Neural cell (in vitro differentiated cells): ENCODE measurements at regions not wholly inside any gene's neighbourhood (a gene's known extent, or its start where the extent isn't known, plus 50 kb on each side); places are given as distances from the start of the nearest gene placed in this dataset.

Source experiments
- H2AFZ ChIP-seq: fragments of 200-600, 300-800 bp; sonication (generic), shearing (Covaris generic); 2 replicates; pipeline ENCODE4 v1.6.0; 2014; ENCODE audit warnings: low read depth, mild to moderate bottlenecking, antibody characterized with exemption, low read length, moderate library complexity
- H3F3A ChIP-seq: fragments of 200-600 bp; shearing (Covaris generic); 2 replicates; pipeline ENCODE4 v1.6.1; 2016; ENCODE audit warnings: mild to moderate bottlenecking, moderate library complexity, mixed read lengths, antibody characterized with exemption, low read length; ENCODE audit not compliant: insufficient read depth, poor library complexity, severe bottlenecking
- H3K27ac ChIP-seq: fragments of 200-600, 300-800 bp; sonication (generic), shearing (Covaris generic); 2 replicates; pipeline ENCODE4 v1.5.1; 2014; ENCODE audit warnings: mild to moderate bottlenecking, low read length, moderate library complexity
- H3K27me3 ChIP-seq: fragments of 300-800, 200-600 bp; sonication (generic), shearing (Covaris generic); 2 replicates; pipeline ENCODE4 v1.6.0; 2014; ENCODE audit warnings: mild to moderate bottlenecking, low read depth, low read length, moderate library complexity; ENCODE audit not compliant: insufficient read depth
- H3K36me3 ChIP-seq: fragments of 300-800, 200-600 bp; sonication (generic), shearing (Covaris generic); 2 replicates; pipeline ENCODE4 v1.5.1; 2014; ENCODE audit warnings: mild to moderate bottlenecking, antibody characterized with exemption, low read length, moderate library complexity; ENCODE audit not compliant: insufficient read depth
- H3K4me2 ChIP-seq: fragments of 300-800, 200-600 bp; sonication (generic), shearing (Covaris generic); 2 replicates; pipeline ENCODE4 v1.6.0; 2014; ENCODE audit warnings: mild to moderate bottlenecking, low read length
- H3K4me3 ChIP-seq: fragments of 300-800, 200-600 bp; sonication (generic), shearing (Covaris generic); 2 replicates; pipeline ENCODE4 v1.5.1; 2014; ENCODE audit warnings: mild to moderate bottlenecking, low read length, moderate library complexity
- H3K79me2 ChIP-seq: fragments of 200-600 bp; shearing (Covaris generic); replicated peaks from 2 replicates; pipeline ENCODE4 v1.6.0; 2014; ENCODE audit warnings: mild to moderate bottlenecking, low read length, moderate library complexity; ENCODE audit not compliant: insufficient read depth
- H3K9ac ChIP-seq: fragments of 300-800, 200-600 bp; sonication (generic), shearing (Covaris generic); 2 replicates; pipeline ENCODE4 v1.6.1; 2016; ENCODE audit warnings: mild to moderate bottlenecking, low read length, mixed read lengths
- H3K9me2 ChIP-seq: fragments of 200-600 bp; shearing (Covaris generic); 2 replicates; pipeline ENCODE4 v1.6.1; 2016; ENCODE audit warnings: mild to moderate bottlenecking, low read length, mixed read lengths; ENCODE audit not compliant: insufficient read depth
- H3K9me3 ChIP-seq: fragments of 200-600, 300-800 bp; sonication (generic), shearing (Covaris generic); 2 replicates; pipeline ENCODE4 v1.6.1; 2016; ENCODE audit warnings: mild to moderate bottlenecking, mixed run types, low read length, moderate library complexity, mixed read lengths
- H4K20me1 ChIP-seq: fragments of 200-600 bp; shearing (Covaris generic); 2 replicates; pipeline ENCODE4 v1.6.1; 2016; ENCODE audit warnings: mild to moderate bottlenecking, mixed run types; ENCODE audit not compliant: insufficient read depth
- EP300 ChIP-seq: fragments of 450-650 bp; conservative IDR thresholded peaks from 2 replicates; pipeline ENCODE4 v1.6.1; 2014; ENCODE audit warnings: antibody characterized with exemption, mild to moderate bottlenecking, moderate library complexity; ENCODE audit not compliant: poor library complexity, severe bottlenecking
- EZH2 ChIP-seq: fragments of 200-600, 300-800 bp; shearing (Covaris generic), sonication (generic); IDR thresholded peaks from 2 replicates; pipeline ENCODE4 v1.6.1; 2014; ENCODE audit warnings: antibody characterized with exemption, low read length, borderline replicate concordance, mild to moderate bottlenecking; ENCODE audit not compliant: insufficient read depth, poor library complexity, severe bottlenecking
- MXI1 ChIP-seq: fragments of 450-650 bp; conservative IDR thresholded peaks from 2 replicates; pipeline ENCODE4 v1.6.1; 2014; ENCODE audit warnings: antibody characterized with exemption, mild to moderate bottlenecking; ENCODE audit not compliant: poor library complexity, severe bottlenecking
- POLR2AphosphoS5 ChIP-seq: IDR thresholded peaks from 2 replicates; pipeline ENCODE4 v1.6.1; 2012
- RAD21 ChIP-seq: fragments of 450-650 bp; conservative IDR thresholded peaks from 2 replicates; pipeline ENCODE4 v1.6.1; 2014; ENCODE audit warnings: antibody characterized with exemption, mild to moderate bottlenecking, moderate library complexity
- REST ChIP-seq: IDR thresholded peaks from 2 replicates; pipeline ENCODE4 v1.6.1; 2012; ENCODE audit warnings: borderline replicate concordance
- SMC3 ChIP-seq: fragments of 450-650 bp; conservative IDR thresholded peaks from 2 replicates; pipeline ENCODE4 v1.6.1; 2014; ENCODE audit warnings: antibody characterized with exemption, mild to moderate bottlenecking, moderate library complexity; ENCODE audit not compliant: poor library complexity
- TAF1 ChIP-seq: IDR thresholded peaks from 2 replicates; pipeline ENCODE4 v1.6.1; 2012; ENCODE audit warnings: low read depth
- TF ChIP-seq, protein P1 (sequence below): fragments of 450-650 bp; IDR thresholded peaks from 2 replicates; pipeline ENCODE4 v1.5.1; 2014; ENCODE audit warnings: antibody characterized with exemption, mild to moderate bottlenecking, moderate library complexity; ENCODE audit not compliant: poor library complexity, severe bottlenecking

- Histone ChIP-seq H3K4me2 (no peak overlapping the region), H3F3A (no peaks in the 10 kb centered on the region), H4K20me1 (no peaks in the 10 kb centered on the region), H3K9me3 (no peaks in the 10 kb centered on the region), H3K27ac (no peak overlapping the region), H3K27me3 (peaks cover 6% of the 10 kb centered on the region), H3K79me2 (no peaks in the 10 kb centered on the region), H3K4me3 (no peak overlapping the region), H3K36me3 (no peaks in the 10 kb centered on the region), H3K9ac (no peak overlapping the region), H3K9me2 (no peaks in the 10 kb centered on the region), H2AFZ (no peak overlapping the region)
- TF ChIP-seq TAF1, result no peak
- no peak for TF ChIP-seq REST
- no peak for TF ChIP-seq RAD21
- TF ChIP-seq MXI1, result no peak
- TF ChIP-seq SMC3, result no peak
- TF ChIP-seq, protein P1, sequence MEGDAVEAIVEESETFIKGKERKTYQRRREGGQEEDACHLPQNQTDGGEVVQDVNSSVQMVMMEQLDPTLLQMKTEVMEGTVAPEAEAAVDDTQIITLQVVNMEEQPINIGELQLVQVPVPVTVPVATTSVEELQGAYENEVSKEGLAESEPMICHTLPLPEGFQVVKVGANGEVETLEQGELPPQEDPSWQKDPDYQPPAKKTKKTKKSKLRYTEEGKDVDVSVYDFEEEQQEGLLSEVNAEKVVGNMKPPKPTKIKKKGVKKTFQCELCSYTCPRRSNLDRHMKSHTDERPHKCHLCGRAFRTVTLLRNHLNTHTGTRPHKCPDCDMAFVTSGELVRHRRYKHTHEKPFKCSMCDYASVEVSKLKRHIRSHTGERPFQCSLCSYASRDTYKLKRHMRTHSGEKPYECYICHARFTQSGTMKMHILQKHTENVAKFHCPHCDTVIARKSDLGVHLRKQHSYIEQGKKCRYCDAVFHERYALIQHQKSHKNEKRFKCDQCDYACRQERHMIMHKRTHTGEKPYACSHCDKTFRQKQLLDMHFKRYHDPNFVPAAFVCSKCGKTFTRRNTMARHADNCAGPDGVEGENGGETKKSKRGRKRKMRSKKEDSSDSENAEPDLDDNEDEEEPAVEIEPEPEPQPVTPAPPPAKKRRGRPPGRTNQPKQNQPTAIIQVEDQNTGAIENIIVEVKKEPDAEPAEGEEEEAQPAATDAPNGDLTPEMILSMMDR, result no peak
- no peak for TF ChIP-seq POLR2AphosphoS5
- TF ChIP-seq EP300, result no peak
- no peak for TF ChIP-seq EZH2
Measured at GRCh38 chr11:134471716-134472455, 59.8 kb upstream of the B3GAT1 start.

- H3F3A ChIP-seq, result no peaks in the 10 kb centered on the region
- H3K9ac ChIP-seq, result no peak overlapping the region
- no peaks in the 10 kb centered on the region for H3K9me2 ChIP-seq
- TF ChIP-seq MXI1 (no peak), EZH2 (no peak), RAD21 (no peak), TAF1 (no peak), EP300 (no peak), REST (no peak), POLR2AphosphoS5 (no peak), SMC3 (no peak)
- TF ChIP-seq, protein P1, result no peak
- no peaks in the 10 kb centered on the region for H4K20me1 ChIP-seq
- H3K4me2 ChIP-seq, result no peak overlapping the region
- H3K27me3 ChIP-seq, result no peaks in the 10 kb centered on the region
- H3K9me3 ChIP-seq, result no peaks in the 10 kb centered on the region
- H3K4me3 ChIP-seq, result no peak overlapping the region
- no peaks in the 10 kb centered on the region for H3K36me3 ChIP-seq
- no peak overlapping the region for H2AFZ ChIP-seq
- no peak overlapping the region for H3K27ac ChIP-seq
- no peaks in the 10 kb centered on the region for H3K79me2 ChIP-seq
Measured at GRCh38 chr11:134471087-134471715, 59.2 kb upstream of the B3GAT1 start.
